ENCODE measurements at regions not wholly inside any gene's neighbourhood (a gene's known extent, or its start where the extent isn't known, plus 50 kb on each side); places are given as distances from the start of the nearest gene placed in this dataset.
"Not testable (repeated sequence)": the region's sequence is repeated elsewhere in the genome, so short reads cannot be mapped to it uniquely, and the experiment has no call there.

GRCh38 chr10:42380926-42381547 is 257.3 kb downstream of the ZNF33B start:
- H3K27me3 Mint-ChIP-seq = no peaks in the 10 kb centered on the region
- H3K9me3 Mint-ChIP-seq (ENCODE audit: low read depth) = peaks cover 53% of the 10 kb centered on the region
- no peaks in the 10 kb centered on the region for H3K4me1 Mint-ChIP-seq (ENCODE audit: low read depth)
- no peak overlapping the region for H3K4me3 Mint-ChIP-seq (ENCODE audit: low read depth)
- H3K27ac Mint-ChIP-seq = no peak overlapping the region
- DNase-seq (ENCODE audit: low spot score, unreplicated experiment) = no peak
- H3K36me3 Mint-ChIP-seq (ENCODE audit: insufficient read depth) = no peaks in the 10 kb centered on the region
- TF ChIP-seq, protein P1, sequence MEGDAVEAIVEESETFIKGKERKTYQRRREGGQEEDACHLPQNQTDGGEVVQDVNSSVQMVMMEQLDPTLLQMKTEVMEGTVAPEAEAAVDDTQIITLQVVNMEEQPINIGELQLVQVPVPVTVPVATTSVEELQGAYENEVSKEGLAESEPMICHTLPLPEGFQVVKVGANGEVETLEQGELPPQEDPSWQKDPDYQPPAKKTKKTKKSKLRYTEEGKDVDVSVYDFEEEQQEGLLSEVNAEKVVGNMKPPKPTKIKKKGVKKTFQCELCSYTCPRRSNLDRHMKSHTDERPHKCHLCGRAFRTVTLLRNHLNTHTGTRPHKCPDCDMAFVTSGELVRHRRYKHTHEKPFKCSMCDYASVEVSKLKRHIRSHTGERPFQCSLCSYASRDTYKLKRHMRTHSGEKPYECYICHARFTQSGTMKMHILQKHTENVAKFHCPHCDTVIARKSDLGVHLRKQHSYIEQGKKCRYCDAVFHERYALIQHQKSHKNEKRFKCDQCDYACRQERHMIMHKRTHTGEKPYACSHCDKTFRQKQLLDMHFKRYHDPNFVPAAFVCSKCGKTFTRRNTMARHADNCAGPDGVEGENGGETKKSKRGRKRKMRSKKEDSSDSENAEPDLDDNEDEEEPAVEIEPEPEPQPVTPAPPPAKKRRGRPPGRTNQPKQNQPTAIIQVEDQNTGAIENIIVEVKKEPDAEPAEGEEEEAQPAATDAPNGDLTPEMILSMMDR (IDR thresholded peaks at IDR 0.05; ENCODE audit: unreplicated experiment) = no peak

DNA sequence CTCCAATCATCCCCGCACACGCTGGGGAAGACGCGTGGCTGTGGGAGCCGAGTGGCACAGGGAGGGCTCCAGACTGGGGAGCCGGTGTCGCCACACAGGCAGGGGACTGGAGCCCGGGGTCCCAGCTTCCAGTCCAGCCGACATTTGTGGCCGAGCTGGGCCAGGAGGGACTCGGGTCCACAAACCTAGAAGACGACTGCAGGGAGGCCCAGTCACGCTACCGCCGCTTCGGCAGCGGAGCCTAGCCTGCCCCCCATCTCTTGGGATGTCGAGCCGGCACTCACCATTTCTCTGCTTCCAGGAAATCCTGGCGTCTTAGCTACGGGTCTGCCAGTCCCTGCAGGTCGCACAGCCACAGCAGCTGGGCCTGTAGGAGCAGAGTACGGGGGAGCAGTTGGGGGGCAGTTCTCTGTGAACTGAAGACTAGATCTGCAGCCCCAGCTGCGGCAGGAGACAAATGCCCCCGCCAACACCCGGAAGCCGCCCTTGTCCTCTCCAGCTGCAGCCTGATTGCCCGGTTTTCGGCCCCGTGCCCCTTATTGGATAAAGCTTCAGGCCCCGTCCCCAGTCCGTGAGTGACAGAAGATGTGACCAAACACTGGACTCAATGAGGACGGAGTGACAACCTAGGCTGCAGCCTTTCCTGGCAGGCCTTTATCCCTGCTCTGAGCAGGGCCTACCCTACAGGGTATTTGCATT is 270.7 kb downstream of the ZNF33B start:
- H3K4me1 Mint-ChIP-seq (ENCODE audit: low read depth) = no peaks in the 10 kb centered on the region
- H3K4me3 Mint-ChIP-seq (ENCODE audit: low read depth) = no peak overlapping the region
- H3K9me3 Mint-ChIP-seq (ENCODE audit: low read depth) = peaks cover 40% of the 10 kb centered on the region
- TF ChIP-seq, protein P1 (IDR thresholded peaks at IDR 0.05; ENCODE audit: unreplicated experiment) = no peak
- no peak for DNase-seq (ENCODE audit: low spot score, unreplicated experiment)
- H3K27ac Mint-ChIP-seq = no peak overlapping the region
- no peaks in the 10 kb centered on the region for H3K36me3 Mint-ChIP-seq (ENCODE audit: insufficient read depth)
- no peaks in the 10 kb centered on the region for H3K27me3 Mint-ChIP-seq

DNA sequence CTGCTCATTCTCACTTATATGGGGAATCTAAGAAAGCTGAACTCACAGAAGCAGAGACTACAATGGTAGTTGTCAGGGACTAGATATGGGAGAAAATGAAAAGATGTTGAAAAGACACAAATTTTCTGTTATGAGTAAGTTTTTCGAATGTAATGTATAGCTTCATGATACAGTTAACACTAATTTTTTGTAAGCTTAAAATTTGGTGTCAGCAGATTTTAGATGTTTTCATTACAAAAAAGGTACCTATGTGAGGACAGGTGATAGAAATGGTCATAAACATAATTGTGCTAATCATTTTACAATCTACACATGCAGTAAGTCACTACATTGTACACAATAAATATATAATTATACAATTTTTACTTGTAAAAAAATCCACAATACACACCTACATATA is 286.6 kb downstream of the ZNF33B start:
- Mint-ChIP-seq H3K4me3 (ENCODE audit: low read depth) (no peak overlapping the region), H3K36me3 (ENCODE audit: insufficient read depth) (no peaks in the 10 kb centered on the region), H3K4me1 (ENCODE audit: low read depth) (no peaks in the 10 kb centered on the region), H3K27me3 (no peaks in the 10 kb centered on the region), H3K9me3 (ENCODE audit: low read depth) (peaks cover 23% of the 10 kb centered on the region), H3K27ac (no peak overlapping the region)
- DNase-seq (ENCODE audit: low spot score, unreplicated experiment) = no peak
- TF ChIP-seq, protein P1 (IDR thresholded peaks at IDR 0.05; ENCODE audit: unreplicated experiment) = no peak

- H3K4me3 Mint-ChIP-seq (ENCODE audit: low read depth); DNase-seq (ENCODE audit: low spot score, unreplicated experiment); H3K36me3 Mint-ChIP-seq (ENCODE audit: insufficient read depth); H3K27me3 Mint-ChIP-seq; H3K4me1 Mint-ChIP-seq (ENCODE audit: low read depth); H3K27ac Mint-ChIP-seq: not testable (repeated sequence)
- H3K9me3 Mint-ChIP-seq (ENCODE audit: low read depth) = peaks cover 51% of the 10 kb centered on the region
These were observed 301.6 kb downstream of the ZNF33B start for GRCh38 chr10:42336593-42337337.

DNA sequence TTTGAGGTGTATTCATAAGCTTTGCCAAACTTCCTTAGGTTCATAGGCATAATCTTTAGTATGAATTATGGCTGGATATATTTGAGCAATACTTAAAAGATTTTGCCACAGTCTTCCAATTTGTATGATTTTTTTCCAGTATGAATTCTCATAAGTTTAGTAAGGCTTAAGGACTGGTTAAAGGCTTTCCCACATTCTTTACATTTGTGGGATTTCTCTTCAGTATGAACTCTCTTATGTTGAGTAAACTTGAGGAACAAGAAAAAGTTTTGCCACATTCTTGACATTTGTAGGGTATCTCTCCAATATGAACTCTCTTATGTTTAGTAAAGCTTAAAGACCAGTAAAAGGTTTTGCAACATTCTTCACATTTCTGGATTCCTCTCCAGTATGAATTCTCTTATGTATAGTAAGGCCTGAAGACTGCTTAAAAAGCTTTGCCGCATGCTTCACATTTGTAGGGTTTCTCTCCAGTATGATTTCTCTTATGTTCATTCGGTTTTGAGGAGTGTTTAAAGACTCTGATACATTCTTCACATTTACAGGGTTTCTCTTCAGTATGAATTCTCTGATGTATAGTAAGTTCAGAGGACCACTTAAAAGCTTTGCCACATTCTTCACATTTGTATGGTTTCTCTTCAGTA is 302.6 kb downstream of the ZNF33B start:
- H3K4me1 Mint-ChIP-seq (ENCODE audit: low read depth); H3K36me3 Mint-ChIP-seq (ENCODE audit: insufficient read depth); H3K4me3 Mint-ChIP-seq (ENCODE audit: low read depth); H3K27ac Mint-ChIP-seq; DNase-seq (ENCODE audit: low spot score, unreplicated experiment); H3K27me3 Mint-ChIP-seq: not testable (repeated sequence)
- peaks cover 54% of the 10 kb centered on the region for H3K9me3 Mint-ChIP-seq (ENCODE audit: low read depth)

- TF ChIP-seq, protein P1 (IDR thresholded peaks at IDR 0.05; ENCODE audit: unreplicated experiment) = no peak
- Mint-ChIP-seq H3K9me3 (ENCODE audit: low read depth) (peaks cover 98% of the 10 kb centered on the region), H3K4me1 (ENCODE audit: low read depth) (no peaks in the 10 kb centered on the region), H3K27me3 (no peaks in the 10 kb centered on the region), H3K36me3 (ENCODE audit: insufficient read depth) (peaks cover 72% of the 10 kb centered on the region), H3K4me3 (ENCODE audit: low read depth) (no peak overlapping the region), H3K27ac (no peak overlapping the region)
- DNase-seq (ENCODE audit: low spot score, unreplicated experiment) = no peak
These were observed 334.0 kb downstream of the ZNF33B start for GRCh38 chr10:42304341-42304740.

DNA sequence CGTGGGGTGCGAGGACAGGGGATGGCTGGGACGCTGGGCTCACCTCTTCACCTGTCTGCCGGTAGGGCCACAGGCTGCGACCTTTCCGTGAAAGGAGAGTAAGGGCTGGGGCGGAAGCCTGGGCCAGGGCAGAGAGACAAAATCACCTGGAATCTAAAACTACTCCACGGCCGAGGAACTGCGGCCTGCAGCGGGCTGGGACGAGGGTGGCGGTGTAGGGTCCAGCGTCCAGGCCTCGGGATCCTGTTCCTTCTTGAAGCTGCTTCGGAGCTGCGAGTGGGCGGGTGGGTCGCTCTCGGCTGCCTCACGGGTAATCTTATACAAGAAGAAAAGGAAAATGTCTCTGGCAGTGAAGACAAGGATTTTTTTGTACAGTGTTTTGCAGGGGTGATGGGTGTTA is 356.5 kb downstream of the ZNF33B start:
- not testable (repeated sequence) for H3K4me1 Mint-ChIP-seq (ENCODE audit: low read depth); DNase-seq (ENCODE audit: low spot score, unreplicated experiment); H3K4me3 Mint-ChIP-seq (ENCODE audit: low read depth); H3K27ac Mint-ChIP-seq; H3K9me3 Mint-ChIP-seq (ENCODE audit: low read depth); H3K27me3 Mint-ChIP-seq; H3K36me3 Mint-ChIP-seq (ENCODE audit: insufficient read depth)

GRCh38 chr10:42269788-42270187 is 368.6 kb downstream of the ZNF33B start:
- H3K27me3 Mint-ChIP-seq; DNase-seq (ENCODE audit: low spot score, unreplicated experiment); H3K27ac Mint-ChIP-seq; H3K4me1 Mint-ChIP-seq (ENCODE audit: low read depth); H3K36me3 Mint-ChIP-seq (ENCODE audit: insufficient read depth); H3K4me3 Mint-ChIP-seq (ENCODE audit: low read depth): not testable (repeated sequence)
- peaks cover 27% of the 10 kb centered on the region for H3K9me3 Mint-ChIP-seq (ENCODE audit: low read depth)

Data from progenitor cell of endocrine pancreas (in vitro differentiated cells).